ENCODE measurements at regions not wholly inside any gene's neighbourhood (a gene's known extent, or its start where the extent isn't known, plus 50 kb on each side); places are given as distances from the start of the nearest gene placed in this dataset.

DNA sequence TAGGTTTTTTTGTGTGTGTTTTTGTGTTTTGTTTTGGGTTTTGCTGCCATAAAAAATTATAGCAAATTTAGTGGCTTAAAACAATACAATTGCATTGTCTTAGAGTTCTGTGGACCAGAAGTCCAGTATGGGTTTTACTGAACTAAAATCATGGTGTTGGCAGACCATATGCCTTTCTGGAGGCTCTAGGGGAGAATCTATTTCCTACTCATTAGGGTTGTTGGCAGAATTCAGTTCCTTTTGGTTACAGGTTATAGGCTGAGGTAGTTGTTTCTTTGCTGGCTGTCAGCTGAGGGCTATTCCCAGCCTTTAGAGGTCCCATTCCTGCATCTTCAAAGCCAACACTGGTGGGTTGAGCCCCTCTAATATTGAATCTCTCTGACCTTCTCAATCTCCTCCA is 181.3 kb downstream of the IBTK start:
- no peak overlapping the region for H3K4me3 Mint-ChIP-seq
- no peaks in the 10 kb centered on the region for H3K9me3 Mint-ChIP-seq
- H3K27ac Mint-ChIP-seq: no peak overlapping the region
- H3K4me1 Mint-ChIP-seq: no peaks in the 10 kb centered on the region
- CTCF ChIA-PET: no interaction called here
- POLR2A ChIA-PET: no interaction called here
- TF ChIP-seq, protein P1, sequence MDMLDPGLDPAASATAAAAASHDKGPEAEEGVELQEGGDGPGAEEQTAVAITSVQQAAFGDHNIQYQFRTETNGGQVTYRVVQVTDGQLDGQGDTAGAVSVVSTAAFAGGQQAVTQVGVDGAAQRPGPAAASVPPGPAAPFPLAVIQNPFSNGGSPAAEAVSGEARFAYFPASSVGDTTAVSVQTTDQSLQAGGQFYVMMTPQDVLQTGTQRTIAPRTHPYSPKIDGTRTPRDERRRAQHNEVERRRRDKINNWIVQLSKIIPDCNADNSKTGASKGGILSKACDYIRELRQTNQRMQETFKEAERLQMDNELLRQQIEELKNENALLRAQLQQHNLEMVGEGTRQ (CRISPR knock-in tag; IDR thresholded peaks at IDR 0.05): no peak
- TF ChIP-seq E2F1 (CRISPR knock-in tag; IDR thresholded peaks at IDR 0.05): no peak
- no peak for TF ChIP-seq ZBTB21 (CRISPR knock-in tag; IDR thresholded peaks at IDR 0.05; ENCODE audit: borderline replicate concordance)
- no peak for TF ChIP-seq ZNF219 (CRISPR knock-in tag; IDR thresholded peaks at IDR 0.05; ENCODE audit: borderline replicate concordance)
- no peak for TF ChIP-seq OVOL2 (CRISPR knock-in tag; IDR thresholded peaks at IDR 0.05; ENCODE audit: borderline replicate concordance)
- TF ChIP-seq CBFB (CRISPR knock-in tag; IDR thresholded peaks at IDR 0.05; ENCODE audit: low read depth): no peak
- TF ChIP-seq ZNF671 (CRISPR knock-in tag; IDR thresholded peaks at IDR 0.05): no peak
- TF ChIP-seq, protein P2, sequence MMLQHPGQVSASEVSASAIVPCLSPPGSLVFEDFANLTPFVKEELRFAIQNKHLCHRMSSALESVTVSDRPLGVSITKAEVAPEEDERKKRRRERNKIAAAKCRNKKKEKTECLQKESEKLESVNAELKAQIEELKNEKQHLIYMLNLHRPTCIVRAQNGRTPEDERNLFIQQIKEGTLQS (CRISPR knock-in tag; conservative IDR thresholded peaks at IDR 0.05): no peak
- no peak for TF ChIP-seq NR3C1 (CRISPR knock-in tag; conservative IDR thresholded peaks at IDR 0.05; ENCODE audit: low read depth)
- TF ChIP-seq MXD4 (CRISPR knock-in tag; IDR thresholded peaks at IDR 0.05; ENCODE audit: borderline replicate concordance): no peak
- no peak for TF ChIP-seq GTF2I (CRISPR knock-in tag; conservative IDR thresholded peaks at IDR 0.05)
- TF ChIP-seq ZNF121 (CRISPR knock-in tag; IDR thresholded peaks at IDR 0.05): no peak
- DNase-seq (ENCODE audit: low spot score): no peak
- no peaks in the 10 kb centered on the region for H3K27me3 Mint-ChIP-seq (ENCODE audit: low read depth)
- ATAC-seq: no peak
- H3K36me3 Mint-ChIP-seq: no peaks in the 10 kb centered on the region

- no peaks in the 10 kb centered on the region for H3K9me3 Mint-ChIP-seq
- ChIA-PET CTCF (no interaction called here), POLR2A (no interaction called here)
- no peaks in the 10 kb centered on the region for H3K27me3 Mint-ChIP-seq (ENCODE audit: low read depth)
- H3K27ac Mint-ChIP-seq: no peak overlapping the region
- no peaks in the 10 kb centered on the region for H3K4me1 Mint-ChIP-seq
- no peak for TF ChIP-seq E2F4 (CRISPR knock-in tag; IDR thresholded peaks at IDR 0.05; ENCODE audit: borderline replicate concordance, low read depth)
- no peak for TF ChIP-seq ARID4B (CRISPR knock-in tag; IDR thresholded peaks at IDR 0.05; ENCODE audit: borderline replicate concordance)
- no peak for TF ChIP-seq ZBTB21 (CRISPR knock-in tag; IDR thresholded peaks at IDR 0.05; ENCODE audit: borderline replicate concordance)
- no peak for TF ChIP-seq RELA (CRISPR knock-in tag; IDR thresholded peaks at IDR 0.05; ENCODE audit: borderline replicate concordance)
- no peak for TF ChIP-seq ZNF423 (CRISPR knock-in tag; IDR thresholded peaks at IDR 0.05)
- DNase-seq (ENCODE audit: low spot score) (no peak), ATAC-seq (no peak)
- H3K4me3 Mint-ChIP-seq: no peak overlapping the region
- no peaks in the 10 kb centered on the region for H3K36me3 Mint-ChIP-seq
Observed at GRCh38 chr6:82063574-82063973, 184.0 kb downstream of the IBTK start.

All from WTC11 (cell line).